Occipital lobe (tissue), 1 donor: ENCODE measurements at regions not wholly inside any gene's neighbourhood (a gene's known extent, or its start where the extent isn't known, plus 50 kb on each side); places are given as distances from the start of the nearest gene placed in this dataset.

Experiments
- DNase-seq: peaks from one replicate; lab custom pipeline; 2025; lab: John Stamatoyannopoulos, UW

DNA sequence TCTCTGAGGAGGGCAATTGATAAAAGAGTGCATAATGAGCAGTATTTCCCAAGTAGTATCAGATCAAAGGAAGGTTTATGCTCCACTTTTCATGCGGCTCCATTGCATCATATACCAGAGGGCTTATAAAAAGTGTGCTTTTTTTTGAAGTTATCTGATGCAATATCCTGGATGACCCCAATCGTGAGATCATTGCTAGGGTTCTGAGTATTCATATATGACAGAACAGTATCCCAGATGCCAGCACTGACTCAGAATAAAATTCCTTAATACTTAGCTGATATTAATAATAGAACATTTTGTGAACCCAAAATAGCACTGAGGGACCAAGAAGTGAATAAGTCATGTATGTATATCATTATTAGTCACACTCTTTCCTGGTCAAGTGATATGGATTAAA, 945.5 kb upstream of the AGA start:
- no peak for DNase-seq

DNA sequence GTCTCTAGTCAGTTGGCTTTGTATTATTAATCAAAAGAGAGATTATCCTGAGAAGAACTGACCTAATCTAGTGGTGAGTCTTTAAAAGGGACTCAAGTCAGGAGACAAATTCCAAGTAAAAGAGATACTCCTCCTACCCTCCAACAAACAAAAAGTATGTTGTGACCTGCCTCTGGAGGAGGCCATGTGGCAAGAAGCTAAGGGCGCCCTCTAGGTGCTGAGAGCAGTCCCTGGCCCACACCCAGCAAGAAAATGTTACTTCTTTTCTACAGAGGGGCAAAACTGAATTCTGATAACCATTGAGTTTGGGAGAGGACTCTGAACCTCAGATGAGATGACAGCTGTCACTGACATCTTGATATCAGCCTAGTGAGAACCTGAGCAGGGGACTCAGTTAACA, 953.6 kb upstream of the AGA start:
- no peak for DNase-seq

- no peak for DNase-seq
These were observed 970.2 kb upstream of the AGA start for GRCh38 chr4:178412455-178412854.

- no peak for DNase-seq
These were observed 971.8 kb upstream of the AGA start for GRCh38 chr4:178414042-178414441.

GRCh38 chr4:178414881-178415446, 972.7 kb upstream of the AGA start:
- no peak for DNase-seq

GRCh38 chr4:178415925-178416324, 973.7 kb upstream of the AGA start:
- DNase-seq, result no peak

DNA sequence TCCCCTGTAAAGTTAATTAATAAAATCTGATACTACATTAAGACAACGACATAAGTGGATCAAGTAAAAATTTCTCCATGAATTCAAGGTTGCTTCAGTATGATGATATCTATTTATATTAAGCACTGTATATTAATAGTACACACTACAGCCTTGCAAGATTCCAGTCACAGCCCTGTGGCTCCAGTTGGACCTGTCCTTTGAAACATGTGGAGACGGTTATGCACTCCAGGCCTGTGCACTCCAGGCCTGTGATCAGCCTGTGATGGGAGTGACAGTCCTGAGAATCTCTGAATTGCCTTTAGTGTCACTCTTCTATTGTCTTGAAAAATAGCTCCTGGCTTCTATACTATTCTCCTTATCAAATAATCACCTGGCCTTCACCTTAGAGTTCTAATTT, 981.1 kb upstream of the AGA start:
- DNase-seq, result no peak

- DNase-seq, result no peak
These were observed 984.6 kb upstream of the AGA start for GRCh38 chr4:178426871-178427270.

GRCh38 chr4:178427663-178428062, 985.4 kb upstream of the AGA start:
- DNase-seq, result no peak

- DNase-seq, result no peak
These were observed 1006.3 kb upstream of the AGA start for GRCh38 chr4:178448372-178449035.

GRCh38 chr4:178450614-178451013, 1008.4 kb upstream of the AGA start:
- DNase-seq, result no peak

DNA sequence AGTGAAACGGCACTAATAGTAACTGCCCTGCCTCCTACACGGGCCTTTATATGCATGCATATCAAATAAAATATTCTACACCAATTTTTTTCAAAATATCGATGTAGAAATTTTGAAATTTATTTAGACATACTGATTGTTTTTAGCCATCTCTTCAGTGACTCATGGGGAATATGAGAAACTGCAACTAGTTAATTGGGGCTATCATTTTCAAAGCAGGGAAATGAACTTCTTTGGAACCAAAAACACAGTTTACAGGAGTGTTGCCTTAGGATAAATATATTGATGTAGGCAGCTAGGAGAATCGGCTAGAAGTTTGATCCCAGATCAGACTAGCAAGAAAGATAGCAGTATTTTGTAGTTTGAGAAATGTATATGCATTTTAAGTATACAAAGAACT, 1010.8 kb upstream of the AGA start:
- no peak for DNase-seq

GRCh38 chr4:178457286-178457685, 1015.0 kb upstream of the AGA start:
- no peak for DNase-seq

DNA sequence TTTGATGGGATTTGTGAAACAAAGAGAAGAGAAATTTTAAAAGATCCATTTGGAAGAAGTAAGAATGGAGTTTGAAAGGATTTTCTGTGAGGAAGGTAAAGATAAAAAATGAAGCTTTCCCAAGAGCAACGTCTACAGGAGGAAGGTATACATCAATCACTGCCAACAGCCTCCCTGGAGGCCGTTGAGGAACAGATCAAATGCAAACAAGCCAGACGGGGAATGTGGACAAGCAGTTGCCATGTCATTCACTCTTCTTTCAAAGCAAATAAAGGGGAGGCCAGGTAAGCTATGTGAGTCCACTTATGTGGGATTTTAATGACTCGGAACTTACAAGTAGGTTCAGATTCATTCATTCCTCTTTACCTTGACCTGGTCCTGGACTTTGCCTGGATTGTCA, 1020.5 kb upstream of the AGA start:
- DNase-seq, result no peak

DNA sequence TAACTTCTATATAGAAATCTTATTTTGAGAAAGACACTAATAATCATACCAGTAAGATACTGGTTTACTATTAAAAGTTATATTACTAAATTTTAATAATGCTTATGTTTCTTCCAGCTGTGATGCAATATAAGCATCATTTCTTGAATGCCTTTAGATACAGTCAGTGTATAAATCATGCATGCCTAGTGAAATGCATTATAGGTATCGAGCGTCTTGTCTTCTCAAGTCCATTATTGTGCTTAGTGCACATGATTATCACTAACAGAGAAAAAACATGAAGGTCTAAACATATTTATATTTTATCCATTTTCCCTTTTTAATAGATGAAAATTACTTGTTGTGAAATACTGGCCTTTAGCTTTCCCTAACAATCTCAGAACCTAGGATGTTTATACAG, 1021.5 kb upstream of the AGA start:
- DNase-seq, result no peak

DNA sequence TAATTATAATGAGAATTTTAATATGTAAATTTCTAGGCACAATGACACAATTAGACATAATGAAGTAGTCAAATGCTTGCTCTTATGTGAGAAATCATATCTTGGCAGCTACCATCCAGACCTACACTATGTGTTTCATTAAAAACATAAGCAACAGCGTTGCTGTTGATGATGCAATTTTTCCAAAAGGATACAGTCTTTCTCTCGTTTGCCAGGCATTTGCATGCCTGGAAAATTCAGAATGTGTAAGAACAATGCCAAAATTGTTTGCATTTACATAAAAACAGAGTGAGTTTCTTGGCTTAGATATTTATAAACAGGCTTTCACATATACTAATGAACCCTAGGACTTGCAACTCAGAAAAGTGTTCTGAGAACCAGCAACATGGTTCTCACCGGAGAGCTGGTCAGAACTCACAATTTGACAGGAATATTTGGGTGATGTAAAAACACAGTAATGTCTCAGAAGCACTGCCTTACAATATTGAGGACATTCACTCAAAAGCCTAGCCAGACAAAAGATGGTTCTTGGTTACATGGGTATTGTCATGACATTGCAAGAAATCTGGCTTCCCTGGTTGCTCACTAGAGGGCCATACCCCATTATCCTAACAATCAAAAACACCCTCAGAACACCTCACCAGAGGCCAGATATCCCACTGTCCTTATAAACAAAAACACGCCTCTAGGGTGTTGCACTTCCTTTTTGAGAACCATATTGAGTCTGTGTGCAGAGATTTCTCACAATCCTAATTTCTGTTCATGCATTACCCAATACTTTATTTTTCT, 1029.0 kb upstream of the AGA start:
- no peak for DNase-seq

DNA sequence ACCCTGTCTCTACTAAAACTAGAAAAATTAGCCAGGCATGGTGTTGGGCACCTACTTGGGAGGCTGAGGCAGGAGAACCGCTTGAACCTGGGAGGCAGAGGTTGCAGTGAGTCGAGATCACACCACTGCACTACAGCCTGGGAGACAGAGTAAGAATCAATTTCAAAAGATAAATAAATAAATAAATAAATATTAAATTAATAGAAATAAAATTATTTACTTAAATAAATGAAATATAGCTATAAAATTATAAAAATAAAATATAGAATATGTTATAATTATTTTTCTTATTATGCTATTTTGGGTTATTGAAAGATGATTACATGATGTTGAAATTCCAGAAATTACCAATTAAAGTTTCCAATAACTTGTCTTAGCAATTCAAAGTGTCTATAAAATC, 1029.8 kb upstream of the AGA start:
- DNase-seq, result no peak

- no peak for DNase-seq
These were observed 1037.9 kb upstream of the AGA start for GRCh38 chr4:178480105-178480504.

GRCh38 chr4:178480881-178481280, 1038.6 kb upstream of the AGA start:
- DNase-seq, result no peak

DNA sequence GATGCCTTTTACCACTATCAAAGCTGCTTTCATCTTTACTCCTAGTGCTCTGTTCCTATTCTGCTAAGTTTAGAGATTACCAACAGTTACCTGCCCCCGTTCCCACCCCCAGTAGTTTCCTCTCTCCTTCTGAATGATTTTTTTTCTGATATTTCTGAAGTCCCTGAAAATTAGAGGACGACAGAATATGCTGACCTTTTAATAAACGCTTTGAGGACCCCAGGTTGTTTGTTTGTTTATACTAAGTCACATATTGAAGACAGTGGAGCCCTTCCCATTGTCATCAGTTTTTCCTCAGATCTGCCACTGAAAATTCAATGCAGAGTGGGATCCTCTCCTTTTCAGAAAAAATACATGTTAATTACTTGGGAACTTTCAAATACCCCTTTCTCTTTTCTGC, 1039.3 kb upstream of the AGA start:
- no peak for DNase-seq

DNA sequence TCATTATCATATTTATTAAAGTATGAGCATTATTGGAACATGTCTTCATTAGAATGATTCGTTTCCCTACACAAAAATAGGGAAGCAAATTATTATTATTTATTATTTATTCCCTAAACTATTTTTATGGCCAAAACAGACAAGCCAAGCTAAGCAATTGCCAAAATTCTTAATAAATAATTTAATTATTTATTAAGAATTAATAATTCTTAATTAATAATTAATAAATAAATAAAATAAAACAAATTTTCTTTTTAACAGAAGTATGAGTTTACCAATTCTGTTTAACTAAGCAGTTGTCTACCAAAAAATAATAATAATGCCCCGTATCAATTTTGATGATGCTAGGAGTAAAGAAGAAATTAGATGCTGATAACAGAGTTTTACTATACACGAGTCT, 1080.8 kb upstream of the AGA start:
- DNase-seq, result no peak

- DNase-seq, result no peak
These were observed 1093.8 kb upstream of the AGA start for GRCh38 chr4:178535939-178536579.

GRCh38 chr4:178553201-178553600, 1111.0 kb upstream of the AGA start:
- DNase-seq, result no peak
